ENCODE measurements at regions not wholly inside any gene's neighbourhood (a gene's known extent, or its start where the extent isn't known, plus 50 kb on each side); places are given as distances from the start of the nearest gene placed in this dataset.

- H3K27me3 ChIP-seq (replicated peaks; ENCODE audit: control insufficient read depth, insufficient read depth, low read length), result no peaks in the 10 kb centered on the region; the same call in 1 of the 2 replicates
- TF ChIP-seq, protein P1, sequence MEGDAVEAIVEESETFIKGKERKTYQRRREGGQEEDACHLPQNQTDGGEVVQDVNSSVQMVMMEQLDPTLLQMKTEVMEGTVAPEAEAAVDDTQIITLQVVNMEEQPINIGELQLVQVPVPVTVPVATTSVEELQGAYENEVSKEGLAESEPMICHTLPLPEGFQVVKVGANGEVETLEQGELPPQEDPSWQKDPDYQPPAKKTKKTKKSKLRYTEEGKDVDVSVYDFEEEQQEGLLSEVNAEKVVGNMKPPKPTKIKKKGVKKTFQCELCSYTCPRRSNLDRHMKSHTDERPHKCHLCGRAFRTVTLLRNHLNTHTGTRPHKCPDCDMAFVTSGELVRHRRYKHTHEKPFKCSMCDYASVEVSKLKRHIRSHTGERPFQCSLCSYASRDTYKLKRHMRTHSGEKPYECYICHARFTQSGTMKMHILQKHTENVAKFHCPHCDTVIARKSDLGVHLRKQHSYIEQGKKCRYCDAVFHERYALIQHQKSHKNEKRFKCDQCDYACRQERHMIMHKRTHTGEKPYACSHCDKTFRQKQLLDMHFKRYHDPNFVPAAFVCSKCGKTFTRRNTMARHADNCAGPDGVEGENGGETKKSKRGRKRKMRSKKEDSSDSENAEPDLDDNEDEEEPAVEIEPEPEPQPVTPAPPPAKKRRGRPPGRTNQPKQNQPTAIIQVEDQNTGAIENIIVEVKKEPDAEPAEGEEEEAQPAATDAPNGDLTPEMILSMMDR (IDR thresholded peaks at IDR 0.05; ENCODE audit: insufficient read depth, low read length, poor library complexity, severe bottlenecking), result no peak
- no peak for DNase-seq (ENCODE audit: extremely low read depth, insufficient read length)
- no peak overlapping the region for H3K4me3 ChIP-seq (replicated peaks; ENCODE audit: low read depth, low read length)
- no peaks in the 10 kb centered on the region for H3K36me3 ChIP-seq (ENCODE audit: control insufficient read depth, insufficient read depth, low read length)
Observed at GRCh38 chr10:125424191-125424847, 258.6 kb downstream of the TEX36 start.

GRCh38 chr10:125423569-125423968 lies 259.4 kb downstream of the TEX36 start:
- no peak for DNase-seq (ENCODE audit: extremely low read depth, insufficient read length)

GRCh38 chr10:125419831-125420230 lies 259.5 kb upstream of the CTBP2 start:
- TF ChIP-seq, protein P1 (IDR thresholded peaks at IDR 0.05; ENCODE audit: insufficient read depth, low read length, poor library complexity, severe bottlenecking), result no peak
- no peaks in the 10 kb centered on the region for H3K36me3 ChIP-seq (ENCODE audit: control insufficient read depth, insufficient read depth, low read length)
- DNase-seq (ENCODE audit: extremely low read depth, insufficient read length), result no peak
- no peak overlapping the region for H3K4me3 ChIP-seq (replicated peaks; ENCODE audit: low read depth, low read length)
- no peaks in the 10 kb centered on the region; the same call in 1 of the 2 replicates for H3K27me3 ChIP-seq (replicated peaks; ENCODE audit: control insufficient read depth, insufficient read depth, low read length)

More at GRCh38 chr10:125423569-125423968, 259.4 kb downstream of the TEX36 start:
- Histone ChIP-seq H3K4me3 (replicated peaks; ENCODE audit: low read depth, low read length) (no peak overlapping the region), H3K36me3 (ENCODE audit: control insufficient read depth, insufficient read depth, low read length) (no peaks in the 10 kb centered on the region), H3K27me3 (replicated peaks; ENCODE audit: control insufficient read depth, insufficient read depth, low read length) (no peaks in the 10 kb centered on the region; the same call in 1 of the 2 replicates)
- TF ChIP-seq, protein P1 (IDR thresholded peaks at IDR 0.05; ENCODE audit: insufficient read depth, low read length, poor library complexity, severe bottlenecking), result no peak

GRCh38 chr10:125419146-125419545 lies 258.8 kb upstream of the CTBP2 start:
- TF ChIP-seq, protein P1 (IDR thresholded peaks at IDR 0.05; ENCODE audit: insufficient read depth, low read length, poor library complexity, severe bottlenecking), result no peak
- no peaks in the 10 kb centered on the region for H3K36me3 ChIP-seq (ENCODE audit: control insufficient read depth, insufficient read depth, low read length)
- H3K27me3 ChIP-seq (replicated peaks; ENCODE audit: control insufficient read depth, insufficient read depth, low read length), result no peaks in the 10 kb centered on the region; the same call in 1 of the 2 replicates
- H3K4me3 ChIP-seq (replicated peaks; ENCODE audit: low read depth, low read length), result no peak overlapping the region
- DNase-seq (ENCODE audit: extremely low read depth, insufficient read length), result no peak

DNA sequence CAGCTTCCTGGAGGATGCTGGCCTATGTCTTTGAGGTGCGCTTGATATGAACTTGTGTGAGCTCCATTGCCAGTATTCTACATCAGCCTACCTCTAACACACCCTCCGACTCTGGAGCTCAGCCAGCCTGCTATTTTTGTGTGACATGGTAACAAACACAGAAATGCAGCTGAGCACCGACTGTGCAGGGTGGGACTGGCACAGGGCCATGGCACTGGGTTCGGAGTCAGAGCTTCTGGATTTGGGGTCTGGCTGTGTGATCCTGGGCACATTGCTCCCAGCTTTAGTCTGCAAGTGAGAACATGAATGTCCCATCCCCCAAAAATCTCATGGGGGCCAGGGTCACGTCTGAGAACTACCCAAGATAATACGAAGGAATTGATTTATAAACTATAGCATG lies 257.2 kb upstream of the CTBP2 start:
- TF ChIP-seq, protein P1 (IDR thresholded peaks at IDR 0.05; ENCODE audit: insufficient read depth, low read length, poor library complexity, severe bottlenecking), result no peak
- no peaks in the 10 kb centered on the region; the same call in 1 of the 2 replicates for H3K27me3 ChIP-seq (replicated peaks; ENCODE audit: control insufficient read depth, insufficient read depth, low read length)
- H3K36me3 ChIP-seq (ENCODE audit: control insufficient read depth, insufficient read depth, low read length), result no peaks in the 10 kb centered on the region
- DNase-seq (ENCODE audit: extremely low read depth, insufficient read length), result no peak
- H3K4me3 ChIP-seq (replicated peaks; ENCODE audit: low read depth, low read length), result no peak overlapping the region
